KMS-11 (cell line): ENCODE measurements at regions not wholly inside any gene's neighbourhood (a gene's known extent, or its start where the extent isn't known, plus 50 kb on each side); places are given as distances from the start of the nearest gene placed in this dataset.

Source experiments
- H2AFZ ChIP-seq: fragments of 200-600 bp; sonication (generic); 2 replicates; pipeline ENCODE4 v1.6.1; 2016; ENCODE audit warnings: antibody characterized with exemption, mixed run types, low read depth
- H3K27ac ChIP-seq: fragments of 200-600 bp; sonication (generic); 2 replicates; pipeline ENCODE4 v1.6.1; 2016; ENCODE audit warnings: mild to moderate bottlenecking, mixed run types
- H3K27me3 ChIP-seq: fragments of 200-600 bp; sonication (generic); 2 replicates; pipeline ENCODE4 v1.6.1; 2017; ENCODE audit warnings: mild to moderate bottlenecking, low read depth, mixed run types, moderate library complexity; ENCODE audit not compliant: insufficient read depth
- H3K36me3 ChIP-seq: fragments of 200-600 bp; sonication (generic); 2 replicates; pipeline ENCODE4 v1.6.1; 2017; ENCODE audit warnings: mild to moderate bottlenecking, mixed run types; ENCODE audit not compliant: insufficient read depth
- H3K4me1 ChIP-seq: fragments of 200-600 bp; sonication (generic); 2 replicates; pipeline ENCODE4 v1.6.1; 2016; ENCODE audit warnings: mild to moderate bottlenecking, low read depth, mixed run types; ENCODE audit not compliant: poor library complexity, severe bottlenecking
- H3K4me2 ChIP-seq: fragments of 200-600 bp; sonication (generic); 2 replicates; pipeline ENCODE4 v1.7.0; 2016; ENCODE audit warnings: mild to moderate bottlenecking, mixed run types
- H3K4me3 ChIP-seq: fragments of 200-600 bp; sonication (generic); IDR thresholded peaks from 2 replicates; pipeline ENCODE4 v1.6.1; 2017; ENCODE audit warnings: low read depth, low read length, mixed read lengths; ENCODE audit not compliant: insufficient read depth
- H3K79me2 ChIP-seq: fragments of 200-600 bp; sonication (generic); 2 replicates; pipeline ENCODE4 v1.6.1; 2016; ENCODE audit warnings: low read depth, mixed run types; ENCODE audit not compliant: insufficient read depth
- H3K9ac ChIP-seq: fragments of 200-600 bp; sonication (generic); 2 replicates; pipeline ENCODE4 v1.6.1; 2016; ENCODE audit warnings: mild to moderate bottlenecking, mixed run types
- H4K20me1 ChIP-seq: fragments of 200-600 bp; sonication (generic); 2 replicates; pipeline ENCODE4 v1.6.1; 2016; ENCODE audit warnings: mild to moderate bottlenecking, mixed run types; ENCODE audit not compliant: insufficient read depth
- TF ChIP-seq, protein P1 (sequence below): fragments of 200-600 bp; sonication (generic); conservative IDR thresholded peaks from 2 replicates; pipeline ENCODE4 v1.6.1; 2017; ENCODE audit warnings: low read depth, mild to moderate bottlenecking, antibody characterized with exemption, low read length, moderate library complexity, mixed read lengths

DNA sequence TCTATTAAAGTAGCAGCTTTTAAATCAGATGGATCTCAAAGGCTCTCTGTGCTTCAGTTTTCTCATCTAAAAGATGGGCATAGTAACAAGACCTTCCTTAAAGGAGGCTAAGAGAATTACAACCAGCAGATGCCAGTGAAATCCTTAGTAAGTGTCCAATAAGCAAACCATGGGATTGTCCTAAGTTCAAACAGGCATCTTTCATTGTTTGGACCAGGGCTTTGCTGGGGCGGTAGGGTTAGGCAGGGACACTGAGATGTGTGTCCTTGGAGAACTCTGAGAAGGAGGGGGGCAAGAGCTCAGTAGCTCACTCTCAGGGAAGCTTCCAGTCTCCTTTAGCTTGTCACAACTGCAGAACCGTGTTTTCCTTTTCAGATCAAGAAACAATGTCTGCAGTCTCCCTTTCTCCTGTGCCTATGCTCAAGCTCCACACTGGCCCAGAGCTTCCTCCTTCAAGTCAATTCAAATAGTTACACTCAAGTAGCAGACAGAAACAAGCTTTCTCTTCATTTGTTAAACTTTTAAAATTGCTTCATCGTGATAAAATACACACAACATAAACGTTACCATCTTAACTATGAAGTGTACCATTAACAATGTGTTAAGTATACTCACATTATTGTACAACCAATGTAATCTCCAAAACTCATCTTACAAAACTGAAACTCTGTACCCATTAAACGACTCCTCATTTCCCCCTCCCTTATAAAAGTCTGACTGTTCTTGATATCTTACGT is 216.2 kb downstream of the PIK3R1 start:
- no peaks in the 10 kb centered on the region for H4K20me1 ChIP-seq
- H3K36me3 ChIP-seq: no peaks in the 10 kb centered on the region
- no peaks in the 10 kb centered on the region for H3K27me3 ChIP-seq
- no peaks in the 10 kb centered on the region for H3K79me2 ChIP-seq
- H3K4me1 ChIP-seq: peaks cover 4% of the 10 kb centered on the region
- H3K4me2 ChIP-seq: no peak overlapping the region
- H3K27ac ChIP-seq: no peak overlapping the region
- no peak overlapping the region for H3K9ac ChIP-seq
- TF ChIP-seq, protein P1, sequence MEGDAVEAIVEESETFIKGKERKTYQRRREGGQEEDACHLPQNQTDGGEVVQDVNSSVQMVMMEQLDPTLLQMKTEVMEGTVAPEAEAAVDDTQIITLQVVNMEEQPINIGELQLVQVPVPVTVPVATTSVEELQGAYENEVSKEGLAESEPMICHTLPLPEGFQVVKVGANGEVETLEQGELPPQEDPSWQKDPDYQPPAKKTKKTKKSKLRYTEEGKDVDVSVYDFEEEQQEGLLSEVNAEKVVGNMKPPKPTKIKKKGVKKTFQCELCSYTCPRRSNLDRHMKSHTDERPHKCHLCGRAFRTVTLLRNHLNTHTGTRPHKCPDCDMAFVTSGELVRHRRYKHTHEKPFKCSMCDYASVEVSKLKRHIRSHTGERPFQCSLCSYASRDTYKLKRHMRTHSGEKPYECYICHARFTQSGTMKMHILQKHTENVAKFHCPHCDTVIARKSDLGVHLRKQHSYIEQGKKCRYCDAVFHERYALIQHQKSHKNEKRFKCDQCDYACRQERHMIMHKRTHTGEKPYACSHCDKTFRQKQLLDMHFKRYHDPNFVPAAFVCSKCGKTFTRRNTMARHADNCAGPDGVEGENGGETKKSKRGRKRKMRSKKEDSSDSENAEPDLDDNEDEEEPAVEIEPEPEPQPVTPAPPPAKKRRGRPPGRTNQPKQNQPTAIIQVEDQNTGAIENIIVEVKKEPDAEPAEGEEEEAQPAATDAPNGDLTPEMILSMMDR: no peak
- no peak overlapping the region for H2AFZ ChIP-seq
- no peak overlapping the region for H3K4me3 ChIP-seq

DNA sequence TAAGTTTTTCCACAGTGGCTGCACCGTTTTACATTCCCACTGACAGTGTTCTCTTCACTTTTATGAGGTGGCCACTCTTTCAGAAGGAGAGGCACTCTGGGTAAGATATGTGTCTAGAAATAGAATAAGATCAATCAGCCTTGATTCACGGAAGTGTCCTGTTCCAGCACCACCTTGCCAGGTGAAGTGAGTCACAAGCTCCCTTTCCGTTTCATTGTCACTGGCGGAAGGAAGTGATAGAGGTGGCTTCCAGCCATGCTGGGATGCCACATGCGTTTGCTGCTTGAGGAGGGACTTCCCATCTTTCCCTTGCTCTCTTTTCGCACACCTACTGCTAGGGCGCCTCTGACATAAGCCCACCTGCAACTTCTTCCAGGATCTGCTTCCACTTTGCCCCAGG is 217.1 kb downstream of the PIK3R1 start:
- no peak overlapping the region for H3K4me2 ChIP-seq
- TF ChIP-seq, protein P1: no peak
- peaks cover 4% of the 10 kb centered on the region for H3K4me1 ChIP-seq
- no peaks in the 10 kb centered on the region for H3K27me3 ChIP-seq
- no peak overlapping the region for H3K9ac ChIP-seq
- H3K79me2 ChIP-seq: no peaks in the 10 kb centered on the region
- no peak overlapping the region for H3K4me3 ChIP-seq
- no peaks in the 10 kb centered on the region for H4K20me1 ChIP-seq
- H2AFZ ChIP-seq: no peak overlapping the region
- H3K27ac ChIP-seq: no peak overlapping the region
- no peaks in the 10 kb centered on the region for H3K36me3 ChIP-seq

DNA sequence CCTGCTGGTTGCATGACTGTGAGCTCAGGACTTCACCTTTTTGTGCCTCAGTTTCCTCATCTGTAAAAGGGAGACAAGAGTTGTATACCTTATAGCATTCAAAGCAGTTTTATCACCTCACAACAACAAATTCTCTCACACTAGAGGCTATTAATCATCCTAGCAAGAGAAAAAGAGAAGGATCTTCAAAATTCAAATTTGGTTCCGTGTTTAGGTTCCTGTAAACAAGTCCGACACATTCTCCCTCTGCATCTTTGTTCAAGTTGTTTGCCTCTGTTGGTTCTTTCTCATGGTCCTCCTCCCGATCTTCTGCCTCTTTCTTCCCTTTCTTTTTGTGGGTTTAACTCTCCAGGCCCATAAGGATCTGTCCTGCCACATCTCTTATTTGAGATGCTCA is 218.0 kb downstream of the PIK3R1 start:
- H3K4me1 ChIP-seq: peaks cover 4% of the 10 kb centered on the region
- H3K79me2 ChIP-seq: no peaks in the 10 kb centered on the region
- H4K20me1 ChIP-seq: no peaks in the 10 kb centered on the region
- H3K27ac ChIP-seq: no peak overlapping the region
- no peak overlapping the region for H3K9ac ChIP-seq
- TF ChIP-seq, protein P1: no peak
- no peaks in the 10 kb centered on the region for H3K27me3 ChIP-seq
- no peak overlapping the region for H3K4me3 ChIP-seq
- H2AFZ ChIP-seq: peak overlapping the region; percentile 20; the same call in 1 of the 2 replicates
- H3K36me3 ChIP-seq: no peaks in the 10 kb centered on the region
- peak overlapping the region; percentile 6; the same call in 1 of the 2 replicates for H3K4me2 ChIP-seq

DNA sequence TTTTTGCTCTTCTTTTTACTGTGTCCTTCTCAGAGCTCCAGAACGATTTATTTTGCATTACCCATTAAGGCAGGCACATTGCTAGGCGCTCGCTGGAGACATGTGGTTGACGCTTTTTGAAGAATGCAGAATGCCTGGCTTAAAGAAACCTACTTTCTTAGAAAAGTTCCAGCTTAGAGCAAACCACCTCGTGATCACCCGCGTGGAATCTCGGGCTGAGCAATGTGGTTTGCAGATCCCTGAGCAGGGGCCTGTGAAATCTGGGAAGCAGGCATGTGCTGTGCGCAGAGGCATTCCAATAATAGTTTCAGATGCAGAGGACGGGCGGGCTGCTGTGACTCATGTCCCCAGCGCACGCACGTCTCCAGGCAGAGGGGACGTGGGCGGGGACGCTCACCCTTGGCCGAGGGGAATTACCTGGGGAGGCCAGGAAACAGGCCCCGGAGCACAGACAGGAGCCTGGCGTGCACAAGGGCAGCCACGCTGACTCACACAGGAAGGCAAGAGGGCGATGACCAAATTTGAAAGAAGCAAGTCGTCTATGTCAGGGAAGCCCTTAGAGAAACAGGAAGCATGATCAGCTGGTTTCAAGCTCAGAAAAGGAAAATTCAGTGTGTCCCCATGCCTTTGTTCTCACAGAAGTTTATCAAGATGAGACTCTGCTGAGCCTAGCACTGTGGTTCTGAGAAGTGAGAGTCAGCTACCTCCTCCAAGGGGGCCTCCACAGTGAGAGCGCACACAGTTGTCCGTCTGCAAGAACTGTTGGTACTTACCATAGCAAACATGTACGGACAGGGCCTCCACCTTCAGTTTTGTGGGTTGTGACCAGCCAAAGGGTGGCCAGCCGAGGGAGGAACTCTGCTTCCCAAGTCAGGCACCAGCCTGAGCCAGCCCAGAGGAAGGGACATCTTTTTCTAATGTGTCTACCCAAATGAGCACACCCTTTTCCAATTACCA is 218.6 kb downstream of the PIK3R1 start:
- no peaks in the 10 kb centered on the region for H3K36me3 ChIP-seq
- H3K27ac ChIP-seq: no peak overlapping the region
- H3K27me3 ChIP-seq: no peaks in the 10 kb centered on the region
- H3K4me3 ChIP-seq: no peak overlapping the region
- H4K20me1 ChIP-seq: no peaks in the 10 kb centered on the region
- no peaks in the 10 kb centered on the region for H3K79me2 ChIP-seq
- TF ChIP-seq, protein P1: no peak
- H3K4me2 ChIP-seq: peak overlapping the region; percentile 6; the same call in 1 of the 2 replicates
- H2AFZ ChIP-seq: peak overlapping the region; percentile 20
- no peak overlapping the region for H3K9ac ChIP-seq
- peaks cover 4% of the 10 kb centered on the region for H3K4me1 ChIP-seq
